Psoas muscle (tissue), 7 donors: ENCODE measurements at regions not wholly inside any gene's neighbourhood (a gene's known extent, or its start where the extent isn't known, plus 50 kb on each side); places are given as distances from the start of the nearest gene placed in this dataset.

Source experiments
- ATAC-seq, 4 donors: fragments of 200-7000 bp; cut with Tn5 transposase; one replicate each; pipeline ENCODE4 v1.9.1; 2020; ENCODE audit warnings: moderate library complexity in 3 of 4, mild to moderate bottlenecking in 2 of 4
- DNase-seq, 2 donors: peaks; one replicate each; pipeline ENCODE4 v3.0.0-alpha.2; 2020
- H3K27ac ChIP-seq: fragments of 200-600 bp; one replicate; pipeline ENCODE4 v1.8.0; 2022
- H3K27me3 ChIP-seq, 3 donors: fragments of 200-600 bp in 1 of 3; one replicate each; pipeline versions ENCODE4 v1.6.1 to v1.8.0; 2013 to 2022; ENCODE audit warnings: low read length in 2 of 3, mild to moderate bottlenecking in 2 of 3, moderate library complexity in 1 of 3; ENCODE audit not compliant: insufficient read depth in 3 of 3
- H3K36me3 ChIP-seq, 2 donors: fragments of 200-600 bp in 1 of 2; one replicate each; pipeline versions ENCODE4 v1.6.1 to v1.8.0; 2013 to 2022; ENCODE audit warnings: low read depth in 1 of 2, mild to moderate bottlenecking in 1 of 2, moderate library complexity in 1 of 2; ENCODE audit not compliant: insufficient read depth in 1 of 2
- H3K4me1 ChIP-seq: fragments of 200-600 bp; one replicate; pipeline ENCODE4 v1.8.0; 2022
- H3K4me3 ChIP-seq: fragments of 200-600 bp; one replicate; pipeline ENCODE4 v1.8.0; 2022; ENCODE audit warnings: mild to moderate bottlenecking
- H3K9me3 ChIP-seq: fragments of 200-600 bp; one replicate; pipeline ENCODE4 v1.8.0; 2022
- WGBS, 3 donors: extraction: QIAGEN DNeasy Blood & Tissue Kit; methylation state at CpG; one replicate each; pipeline versions ENCODE4 v1.1.6 to v1.1.7; 2013; 5-methylcytosine and 5-hydroxymethylcytosine counted together
- intact Hi-C, 2 donors: fragments of 100-400 bp; cut with DNase I; formaldehyde crosslinking; loops; one replicate each; pipeline versions ENCODE4 v1.11.0 to v1.14.2; 2022
- TF ChIP-seq, protein P1 (sequence below): fragments of 200-600 bp; IDR thresholded peaks from one replicate; pipeline ENCODE4 v1.8.0; 2022; ENCODE audit warnings: antibody characterized with exemption
- donor health status: healthy with polysubstance abuse.
- donor health status: DM: no; HTN: no; CAD: no; lungs with moderate emphysema.
- donor health status: Bipolar disorder and iron deficiency.
- donor health status: healthy.
- donor health status: DM: yes; HTN: yes; CAD: no.
- donor health status: DM: no; HTN: no; CAD: no.
- donor health status: DM: yes; HTN: yes; CAD: no.

DNA sequence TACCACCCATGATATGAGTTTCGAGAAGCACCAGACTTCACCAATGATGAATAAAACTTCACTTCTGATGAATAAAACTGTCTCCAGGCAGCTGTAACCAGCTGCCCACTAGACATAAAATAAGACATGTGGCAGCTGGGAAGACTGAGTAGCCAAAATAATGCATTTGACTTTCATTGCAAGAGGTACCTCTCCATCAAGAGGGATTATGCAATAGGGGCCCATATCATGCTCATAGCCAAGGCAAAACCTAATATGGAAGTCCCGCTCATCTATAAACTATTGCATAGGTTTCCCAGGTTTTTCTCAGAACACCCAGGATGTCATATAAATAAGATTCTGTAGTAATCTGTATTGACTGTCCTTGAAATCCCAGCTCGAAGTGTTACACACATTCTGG lies 155.5 kb downstream of the SIM1 start:
- H3K4me3 ChIP-seq: no peak overlapping the region
- H3K27ac ChIP-seq: no peak overlapping the region
- no peaks in the 10 kb centered on the region for H3K9me3 ChIP-seq
- DNase-seq: no peak
- H3K27me3 ChIP-seq: no peaks in the 10 kb centered on the region
- intact Hi-C loops: no loop called here
- H3K4me1 ChIP-seq: no peaks in the 10 kb centered on the region
- WGBS, 3 donors: 59 to 73% (median 69%) methylated on average over 3 of the region's 3 CpGs
- TF ChIP-seq, protein P1, sequence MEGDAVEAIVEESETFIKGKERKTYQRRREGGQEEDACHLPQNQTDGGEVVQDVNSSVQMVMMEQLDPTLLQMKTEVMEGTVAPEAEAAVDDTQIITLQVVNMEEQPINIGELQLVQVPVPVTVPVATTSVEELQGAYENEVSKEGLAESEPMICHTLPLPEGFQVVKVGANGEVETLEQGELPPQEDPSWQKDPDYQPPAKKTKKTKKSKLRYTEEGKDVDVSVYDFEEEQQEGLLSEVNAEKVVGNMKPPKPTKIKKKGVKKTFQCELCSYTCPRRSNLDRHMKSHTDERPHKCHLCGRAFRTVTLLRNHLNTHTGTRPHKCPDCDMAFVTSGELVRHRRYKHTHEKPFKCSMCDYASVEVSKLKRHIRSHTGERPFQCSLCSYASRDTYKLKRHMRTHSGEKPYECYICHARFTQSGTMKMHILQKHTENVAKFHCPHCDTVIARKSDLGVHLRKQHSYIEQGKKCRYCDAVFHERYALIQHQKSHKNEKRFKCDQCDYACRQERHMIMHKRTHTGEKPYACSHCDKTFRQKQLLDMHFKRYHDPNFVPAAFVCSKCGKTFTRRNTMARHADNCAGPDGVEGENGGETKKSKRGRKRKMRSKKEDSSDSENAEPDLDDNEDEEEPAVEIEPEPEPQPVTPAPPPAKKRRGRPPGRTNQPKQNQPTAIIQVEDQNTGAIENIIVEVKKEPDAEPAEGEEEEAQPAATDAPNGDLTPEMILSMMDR: no peak
- ATAC-seq: no peak
- no peaks in the 10 kb centered on the region for H3K36me3 ChIP-seq

DNA sequence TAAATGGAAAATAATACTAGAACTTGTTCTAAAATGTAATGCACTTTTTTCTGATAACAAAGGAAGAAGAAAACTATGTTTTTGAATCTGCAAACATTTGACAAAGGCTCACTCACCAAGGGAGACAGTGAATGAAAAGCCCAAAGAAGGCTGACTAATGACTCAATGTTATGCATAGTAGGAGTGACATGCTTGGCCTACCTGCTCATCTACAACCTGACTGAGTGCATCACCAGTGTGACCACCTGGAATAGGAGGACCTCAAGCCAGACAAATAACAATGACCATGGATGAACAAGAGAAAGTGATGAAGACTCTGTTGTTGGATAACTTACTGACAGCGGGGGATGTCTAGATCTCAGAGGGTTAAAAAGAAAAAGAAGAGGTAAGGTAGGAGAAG lies 157.2 kb downstream of the SIM1 start:
- no peaks in the 10 kb centered on the region for H3K4me1 ChIP-seq
- intact Hi-C loops: no loop called here
- H3K36me3 ChIP-seq: no peaks in the 10 kb centered on the region
- no peak overlapping the region for H3K4me3 ChIP-seq
- DNase-seq: no peak
- 94 to 100% (median 96%) methylated on average over 1 of the region's 1 CpG for WGBS, 3 donors
- no peak overlapping the region for H3K27ac ChIP-seq
- TF ChIP-seq, protein P1: no peak
- no peak for ATAC-seq
- no peaks in the 10 kb centered on the region for H3K9me3 ChIP-seq
- H3K27me3 ChIP-seq: no peaks in the 10 kb centered on the region

DNA sequence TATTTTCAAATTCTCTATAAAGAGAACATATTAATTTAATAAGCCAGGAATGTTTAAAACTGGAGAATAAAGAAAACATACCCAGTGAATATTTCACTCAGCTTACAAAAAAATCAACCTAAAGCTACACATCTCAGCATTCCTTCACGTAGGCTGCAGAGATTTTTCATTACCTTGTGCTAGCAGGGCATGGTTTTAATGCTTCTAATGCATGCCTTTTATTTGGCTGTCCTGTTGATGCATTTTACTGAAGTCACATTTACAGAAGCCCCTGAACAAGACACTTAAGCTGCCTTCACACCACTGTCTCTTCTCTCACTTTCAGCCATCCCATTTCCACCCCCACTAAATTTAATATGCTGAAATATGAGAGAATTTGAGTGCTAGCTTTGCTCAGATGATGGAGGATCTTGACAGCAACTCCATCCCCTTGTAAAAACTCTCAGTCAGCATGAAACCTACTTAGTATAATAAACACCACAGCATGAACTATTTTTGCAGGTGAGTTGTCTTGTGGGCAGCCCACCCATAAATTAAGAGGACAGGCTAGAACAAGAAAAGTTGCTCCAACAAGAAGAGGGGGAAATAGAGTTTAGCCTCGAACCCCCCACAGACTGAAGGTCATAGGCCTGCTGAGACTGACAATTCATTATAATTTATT lies 159.4 kb downstream of the SIM1 start:
- H3K4me1 ChIP-seq: no peaks in the 10 kb centered on the region
- ATAC-seq (no peak), DNase-seq (no peak)
- no peaks in the 10 kb centered on the region for H3K27me3 ChIP-seq
- TF ChIP-seq, protein P1: no peak
- H3K9me3 ChIP-seq: no peaks in the 10 kb centered on the region
- H3K27ac ChIP-seq: no peak overlapping the region
- 79 to 85% (median 80%) methylated on average over 2 of the region's 2 CpGs for WGBS, 3 donors
- H3K36me3 ChIP-seq: no peaks in the 10 kb centered on the region
- intact Hi-C loops: no loop called here
- H3K4me3 ChIP-seq: no peak overlapping the region

DNA sequence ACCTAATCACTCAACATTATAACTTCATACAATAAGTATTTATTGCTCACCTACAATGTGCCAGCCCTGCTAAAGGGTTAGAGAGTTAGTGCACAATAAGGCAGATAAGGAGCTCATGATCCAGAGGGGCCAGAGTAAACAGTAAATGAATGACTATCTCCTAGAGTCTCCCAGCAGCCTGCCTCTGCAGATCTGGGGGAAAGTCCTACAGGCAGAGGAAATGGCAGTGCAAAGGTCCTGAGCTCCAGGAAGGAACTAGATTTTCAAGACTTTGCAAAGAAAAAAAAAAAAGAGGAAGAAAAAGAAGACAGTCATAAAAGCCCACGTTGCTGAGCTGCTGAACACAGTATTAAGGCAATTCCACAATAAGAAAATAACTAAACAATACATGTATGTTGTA lies 160.1 kb downstream of the SIM1 start:
- Histone ChIP-seq H3K27ac (no peak overlapping the region), H3K36me3 (no peaks in the 10 kb centered on the region), H3K27me3 (no peaks in the 10 kb centered on the region), H3K9me3 (no peaks in the 10 kb centered on the region), H3K4me1 (no peaks in the 10 kb centered on the region), H3K4me3 (no peak overlapping the region)
- DNase-seq: no peak
- TF ChIP-seq, protein P1: no peak
- no peak for ATAC-seq
- intact Hi-C loops: no loop called here
- 31 to 51% (median 42%) methylated on average over 1 of the region's 1 CpG for WGBS, 3 donors

DNA sequence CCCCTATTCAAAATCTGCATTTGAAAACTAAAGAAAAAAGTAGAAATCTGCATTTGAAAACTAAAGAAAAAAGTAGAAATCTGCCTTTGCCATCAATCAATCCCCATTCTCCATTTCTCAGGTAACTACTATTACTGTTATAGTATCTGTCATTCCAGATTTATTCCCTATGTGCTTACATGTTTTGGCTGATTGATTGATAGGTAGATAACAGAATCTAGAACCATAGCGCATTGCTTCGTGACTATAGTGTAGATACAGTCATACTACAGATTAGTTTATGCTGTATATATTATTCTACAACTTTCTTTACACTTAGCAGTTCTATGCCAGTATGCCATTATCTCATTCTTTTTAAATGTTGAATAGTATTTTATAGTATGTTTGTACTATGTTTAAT lies 163.0 kb downstream of the SIM1 start:
- Histone ChIP-seq H3K27ac (no peak overlapping the region), H3K27me3 (no peaks in the 10 kb centered on the region), H3K36me3 (no peaks in the 10 kb centered on the region), H3K4me3 (no peak overlapping the region), H3K9me3 (no peaks in the 10 kb centered on the region), H3K4me1 (no peaks in the 10 kb centered on the region)
- TF ChIP-seq, protein P1: no peak
- ATAC-seq (no peak), DNase-seq (no peak)
- intact Hi-C loops: no loop called here
- WGBS, 3 donors: 72 to 95% (median 72%) methylated on average over 2 of the region's 2 CpGs
